ENCODE measurements at regions not wholly inside any gene's neighbourhood (a gene's known extent, or its start where the extent isn't known, plus 50 kb on each side); places are given as distances from the start of the nearest gene placed in this dataset.
A peak's percentile ranks its signal among the peaks of the same experiment; 100 is the strongest.

GRCh38 chr5:89280103-89281037 is 397.4 kb upstream of the MEF2C start:
- DNase-seq, result no peak

DNA sequence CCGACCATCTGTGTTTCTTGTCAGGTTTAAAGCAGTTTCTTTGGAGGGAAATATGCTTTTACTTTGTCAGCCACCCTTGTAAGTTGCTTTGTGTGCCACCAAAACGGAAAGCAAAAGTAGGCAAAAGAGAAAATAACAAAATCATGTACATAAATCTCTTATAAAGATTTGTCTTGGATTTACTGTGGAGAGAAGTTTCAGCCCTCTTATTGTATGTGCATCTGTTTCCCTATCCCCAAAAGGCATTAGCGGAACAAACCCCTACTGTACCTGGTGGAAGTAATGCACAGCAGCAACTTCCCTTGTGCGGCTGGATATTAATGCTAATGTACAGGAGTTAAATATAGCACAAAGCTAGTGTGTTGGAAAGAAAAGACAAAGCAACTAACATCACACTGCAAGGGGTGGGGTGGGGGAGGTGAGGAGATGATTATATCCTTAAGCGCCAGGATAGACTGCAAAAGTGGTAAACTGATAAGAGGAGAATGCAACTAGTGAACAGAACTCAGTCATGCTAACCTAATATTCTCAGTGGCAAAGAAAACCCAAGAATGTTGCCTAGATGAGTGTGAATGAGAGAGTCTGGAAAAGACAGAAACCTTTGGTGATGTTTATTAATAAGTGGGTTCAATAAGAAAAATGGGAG is 396.5 kb upstream of the MEF2C start:
- DNase-seq, result no peak

DNA sequence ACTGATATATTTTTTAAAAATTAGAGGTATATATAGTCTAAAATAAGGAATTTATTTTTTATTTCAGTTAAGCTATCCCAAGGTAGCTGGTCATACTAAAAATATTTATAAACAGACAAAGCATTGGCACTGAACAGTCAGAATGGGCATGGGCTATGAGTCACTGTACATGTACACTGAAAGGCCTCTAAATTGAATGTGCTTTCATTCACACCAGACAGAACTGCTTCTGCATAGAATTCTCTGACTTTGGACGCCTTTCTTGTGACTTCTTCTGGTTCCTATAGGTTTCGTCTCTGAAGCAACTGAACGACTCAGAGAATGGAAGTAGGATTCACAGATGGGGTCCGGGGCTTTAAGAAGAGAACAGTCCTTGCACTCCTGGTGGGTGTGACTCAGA is 394.8 kb upstream of the MEF2C start:
- no peak for DNase-seq

- DNase-seq, result no peak
These were observed 393.8 kb upstream of the MEF2C start for GRCh38 chr5:89276566-89277305.

DNA sequence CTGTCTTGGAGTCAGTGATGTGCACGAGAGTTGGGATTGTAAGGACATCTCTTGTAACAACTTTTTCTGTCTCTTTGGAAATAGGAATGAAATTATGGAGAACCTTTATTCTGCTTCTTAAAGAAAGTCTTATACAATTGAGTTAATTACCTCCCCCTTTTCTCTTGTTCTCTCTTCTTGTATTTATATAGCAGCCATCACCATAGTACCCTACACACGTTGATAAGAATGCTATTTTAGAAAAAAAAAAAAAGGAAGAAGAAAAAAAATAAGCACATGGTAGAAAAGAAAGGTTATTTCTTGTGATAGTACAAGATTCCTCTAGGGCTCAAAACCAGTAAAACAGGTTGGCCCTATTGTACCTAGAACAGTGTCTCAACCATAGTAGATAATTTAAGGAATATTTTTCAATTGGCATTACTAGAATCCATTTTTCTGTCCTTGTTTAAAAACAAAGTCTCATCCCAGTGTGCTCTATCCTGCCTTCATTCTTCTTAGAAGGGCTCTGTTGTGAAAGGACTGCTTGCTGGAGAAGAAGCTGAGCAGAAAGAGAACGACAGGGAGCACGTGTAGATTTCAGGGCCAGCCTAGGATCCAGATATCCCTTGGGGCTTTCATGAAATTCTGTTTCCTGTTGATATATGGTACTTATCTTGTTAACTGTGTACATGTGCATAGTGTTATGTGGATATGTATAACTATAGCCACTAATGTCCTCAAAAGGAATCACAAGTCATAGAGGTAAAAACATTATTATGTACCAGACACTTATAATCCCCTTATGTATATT is 392.3 kb upstream of the MEF2C start:
- no peak for DNase-seq

DNA sequence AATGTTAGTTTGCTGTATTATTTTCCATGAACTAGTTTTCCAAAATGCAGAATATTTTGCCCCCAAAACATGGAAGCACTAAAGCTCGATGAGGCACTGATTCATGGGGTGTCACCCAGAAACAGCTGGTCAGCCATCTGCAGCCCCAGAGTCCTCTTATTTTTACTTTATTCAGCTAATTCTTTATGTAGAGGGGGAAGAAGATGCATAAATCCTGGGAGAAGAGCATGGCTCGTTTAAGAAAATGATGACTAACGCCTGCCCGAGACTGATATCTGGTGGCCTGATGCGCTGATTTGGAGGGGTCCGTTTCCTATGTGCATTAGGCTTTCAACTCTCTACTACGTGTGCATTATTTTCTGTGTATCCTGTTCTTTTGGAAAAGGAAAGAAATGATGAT is 390.3 kb upstream of the MEF2C start:
- no peak for DNase-seq

- no peak for DNase-seq
These were observed 387.9 kb upstream of the MEF2C start for GRCh38 chr5:89270901-89271300.

GRCh38 chr5:89269721-89270120 is 386.7 kb upstream of the MEF2C start:
- no peak for DNase-seq

GRCh38 chr5:89268460-89268859 is 385.5 kb upstream of the MEF2C start:
- peak in 7 of 58 donors; percentile 11 to 48 (median 14) for DNase-seq

GRCh38 chr5:89267788-89268187 is 384.8 kb upstream of the MEF2C start:
- DNase-seq, result no peak

DNA sequence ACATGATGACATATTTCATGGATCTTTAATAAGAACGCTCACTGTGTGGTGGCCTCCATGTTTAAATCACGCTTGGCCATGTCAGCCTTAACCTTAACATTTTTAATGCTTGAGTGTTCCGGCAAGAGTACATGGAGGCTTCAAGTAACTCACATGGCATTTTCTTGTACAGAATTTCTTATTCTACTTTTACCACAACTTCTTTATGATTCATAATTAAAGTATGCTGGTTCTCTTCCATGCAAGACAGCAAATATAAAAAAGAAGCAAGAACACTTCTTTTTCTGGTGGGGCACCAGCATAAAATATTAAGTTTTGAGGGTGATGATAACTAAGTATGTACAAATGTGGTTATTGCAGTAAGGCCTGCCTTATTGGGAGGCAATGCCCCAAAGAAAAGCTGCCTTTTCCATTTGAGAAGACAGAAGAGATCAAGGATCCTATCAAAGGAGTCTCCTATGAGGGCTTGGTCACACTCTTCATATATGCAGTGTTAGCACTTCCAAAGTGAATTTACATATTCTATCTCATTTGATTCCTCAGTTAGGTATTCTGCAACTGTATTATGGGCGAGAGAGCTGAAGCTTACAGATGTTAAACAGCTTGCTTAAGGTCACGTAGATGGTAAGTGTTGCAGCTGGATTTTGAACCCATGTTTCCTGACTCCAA is 382.7 kb upstream of the MEF2C start:
- no peak for DNase-seq

DNA sequence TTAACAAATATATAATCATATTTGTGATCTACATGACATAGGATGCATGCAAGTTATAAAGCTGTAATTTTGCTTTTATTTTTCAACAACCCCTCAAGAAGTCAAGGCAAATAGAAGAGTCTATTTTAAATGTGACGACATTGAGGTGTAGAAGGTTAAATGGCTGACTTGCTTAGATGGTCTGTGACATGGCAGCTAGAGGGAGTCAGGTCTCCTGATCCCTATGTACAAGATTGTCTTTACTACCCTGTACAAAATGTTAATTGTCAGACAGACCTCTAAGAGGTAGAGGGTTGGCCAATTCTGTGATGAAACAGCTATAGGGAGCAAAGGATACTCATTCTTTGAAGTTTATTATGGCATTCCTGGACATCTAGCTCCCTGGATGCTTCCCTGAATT is 380.9 kb upstream of the MEF2C start:
- DNase-seq, result no peak

- peak in 12 of 58 donors; percentile 5 to 40 (median 20) for DNase-seq
These were observed 379.0 kb upstream of the MEF2C start for GRCh38 chr5:89262030-89262429.

GRCh38 chr5:89260254-89260653 is 377.3 kb upstream of the MEF2C start:
- DNase-seq, result no peak

DNA sequence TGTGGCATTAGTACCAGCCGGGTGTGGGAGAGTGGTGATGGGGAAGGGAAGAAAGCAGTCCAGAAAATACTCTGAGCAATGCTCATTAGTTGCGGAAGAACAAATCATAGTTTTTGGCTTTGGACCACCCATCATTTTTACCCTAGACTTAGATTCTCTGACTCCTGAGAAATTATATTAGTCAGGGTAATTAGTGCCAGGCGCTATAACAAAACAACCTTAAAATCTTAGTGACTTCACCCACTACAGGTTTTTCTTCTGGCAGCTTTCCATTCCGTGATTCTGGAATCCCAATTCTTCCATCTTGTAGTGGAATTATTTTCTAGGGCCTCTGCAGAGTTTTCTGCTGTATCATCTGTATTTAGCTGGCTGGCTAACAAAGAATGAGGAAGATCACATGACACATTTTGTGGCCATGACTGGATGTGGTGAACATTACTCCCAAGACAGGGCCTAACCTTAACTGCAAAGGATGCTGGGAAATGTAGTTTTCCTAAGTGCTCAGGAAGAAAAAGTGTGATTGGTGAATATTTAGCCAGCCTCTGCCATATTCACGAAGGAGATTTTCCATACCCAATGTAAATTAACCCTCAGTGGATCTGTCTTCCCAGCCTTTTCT is 373.0 kb upstream of the MEF2C start:
- no peak for DNase-seq

- DNase-seq, result peak in 1 of 58 donors; percentile 6
These were observed 370.8 kb upstream of the MEF2C start for GRCh38 chr5:89253666-89254352.

DNA sequence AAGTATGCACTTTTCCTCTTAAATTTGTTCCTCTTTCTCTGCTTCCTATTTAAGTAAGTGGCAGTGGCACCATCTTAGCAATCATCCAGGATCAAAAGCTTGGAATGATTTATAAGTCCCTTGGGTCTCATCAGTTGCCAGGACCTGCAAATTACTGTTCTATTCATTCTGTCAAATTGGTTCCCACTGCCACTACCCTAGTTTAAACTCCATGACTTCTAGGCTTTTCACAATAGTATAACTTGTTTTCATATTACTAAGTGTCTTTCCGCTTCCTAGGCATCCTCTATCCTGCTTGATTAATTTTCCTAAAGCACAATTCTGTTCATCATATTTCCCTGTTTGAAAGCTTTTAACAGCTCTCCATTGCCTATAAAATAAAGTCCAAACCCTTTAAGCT is 363.9 kb upstream of the MEF2C start:
- no peak for DNase-seq

DNA sequence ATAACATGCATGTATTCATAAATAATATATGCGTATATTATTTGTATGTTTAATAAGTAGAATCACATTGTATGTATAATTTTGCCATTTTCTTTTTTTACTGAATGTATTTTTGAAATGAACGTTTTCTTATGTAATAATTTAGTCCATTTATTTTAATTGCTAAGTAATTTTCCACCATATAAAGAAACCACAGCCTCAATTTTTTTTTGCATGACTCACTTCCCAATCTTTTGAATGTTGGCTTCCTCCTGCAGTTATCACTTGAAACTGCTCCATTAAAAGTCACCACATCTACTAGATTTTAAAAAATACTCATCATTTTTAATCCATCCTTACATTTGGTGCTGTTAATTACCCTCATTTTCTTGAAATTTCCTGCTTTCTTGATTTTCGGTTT is 363.3 kb upstream of the MEF2C start:
- DNase-seq, result no peak

GRCh38 chr5:89243611-89244010 is 360.6 kb upstream of the MEF2C start:
- no peak for DNase-seq

DNA sequence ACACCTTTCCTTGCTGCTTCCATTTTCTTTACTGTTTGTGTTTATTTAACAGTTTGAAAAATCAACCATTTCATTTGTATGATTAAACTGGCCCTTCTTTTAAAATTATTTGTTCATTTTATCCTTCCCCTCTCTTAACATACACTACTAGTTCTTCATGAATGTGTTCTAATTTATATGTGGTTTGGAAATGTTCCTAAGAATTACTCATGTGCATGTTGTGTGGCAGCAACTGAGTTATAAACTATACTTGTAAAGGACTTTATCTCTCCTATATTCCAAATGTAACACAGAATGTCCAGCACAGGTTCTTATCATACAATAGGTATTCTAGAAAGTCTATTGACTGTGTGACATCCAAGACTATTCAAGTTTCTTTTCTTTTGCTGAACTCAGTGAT is 358.2 kb upstream of the MEF2C start:
- DNase-seq, result no peak

All from anterior cingulate cortex (tissue), 58 donors.